CD14-positive monocyte (primary cell): ENCODE measurements at regions not wholly inside any gene's neighbourhood (a gene's known extent, or its start where the extent isn't known, plus 50 kb on each side); places are given as distances from the start of the nearest gene placed in this dataset.

Experiments used
- DNase-seq, 3 donors: peaks; one replicate each; pipeline ENCODE4 v3.0.0-alpha.2; 2011 to 2022
- H2AFZ ChIP-seq: 2 replicates; pipeline ENCODE4 v1.6.0; 2012; ENCODE audit warnings: mild to moderate bottlenecking, low read depth, low read length, inconsistent platforms; ENCODE audit not compliant: insufficient read depth, poor library complexity, severe bottlenecking
- H3K27ac ChIP-seq, 2 donors: 1 replicate in 1 of 2; 2 replicates in 1 of 2; pipeline ENCODE4 v1.5.1; 2012 to 2013; ENCODE audit warnings: low read length in 2 of 2, control low read depth in 1 of 2, inconsistent platforms in 1 of 2, low read depth in 1 of 2, mild to moderate bottlenecking in 1 of 2
- H3K27me3 ChIP-seq, 2 donors: one replicate each; pipeline versions ENCODE4 v1.6.0 to v1.6.1; 2011 to 2013; ENCODE audit warnings: low read length in 2 of 2; ENCODE audit not compliant: control insufficient read depth in 2 of 2, insufficient read depth in 2 of 2
- H3K36me3 ChIP-seq, 2 donors: replicated peaks in 1 of 2; 1 replicate in 1 of 2; 2 replicates in 1 of 2; pipeline versions ENCODE4 v1.5.1 to v1.6.1; 2012 to 2013; ENCODE audit warnings: low read length in 2 of 2, control low read depth in 1 of 2, inconsistent platforms in 1 of 2, mild to moderate bottlenecking in 1 of 2; ENCODE audit not compliant: insufficient read depth in 2 of 2, control insufficient read depth in 1 of 2
- H3K4me1 ChIP-seq, 2 donors: 1 replicate in 1 of 2; 2 replicates in 1 of 2; pipeline versions ENCODE4 v1.5.1 to v1.6.1; 2012 to 2013; ENCODE audit warnings: low read length in 2 of 2, control low read depth in 1 of 2, inconsistent platforms in 1 of 2, mild to moderate bottlenecking in 1 of 2, moderate library complexity in 1 of 2; ENCODE audit not compliant: insufficient read depth in 2 of 2, control insufficient read depth in 1 of 2
- H3K4me2 ChIP-seq: replicated peaks from 2 replicates; pipeline ENCODE3; 2012; ENCODE audit warnings: low read length, moderate library complexity, mild to moderate bottlenecking; ENCODE audit not compliant: poor library complexity, severe bottlenecking; ENCODE audit errors: extremely low read depth
- H3K4me3 ChIP-seq, 3 experiments: fragments of 200-600 bp in 1 of 3; sonication (generic) in 1 of 3; replicated peaks in 1 of 3; 1 replicate in 2 of 3; 2 replicates in 1 of 3; pipeline ENCODE4 v1.5.1; 2011 to 2013; ENCODE audit warnings: low read length in 3 of 3, mild to moderate bottlenecking in 3 of 3, control low read depth in 2 of 3, low read depth in 2 of 3, inconsistent platforms in 1 of 3, moderate library complexity in 1 of 3
- H3K79me2 ChIP-seq: 2 replicates; pipeline ENCODE4 v1.6.0; 2012; ENCODE audit warnings: mild to moderate bottlenecking, control low read depth, inconsistent platforms, low read length, moderate library complexity; ENCODE audit not compliant: insufficient read depth
- H3K9ac ChIP-seq: 2 replicates; pipeline ENCODE4 v1.6.0; 2017; ENCODE audit warnings: low read length, mild to moderate bottlenecking; ENCODE audit not compliant: insufficient read depth, poor library complexity, severe bottlenecking
- H3K9me3 ChIP-seq, 2 donors: replicated peaks in 1 of 2; 1 replicate in 1 of 2; 2 replicates in 1 of 2; pipeline versions ENCODE4 v1.5.1 to v1.6.1; 2012 to 2013; ENCODE audit warnings: low read length in 2 of 2, control low read depth in 1 of 2; ENCODE audit not compliant: control insufficient read depth in 1 of 2, insufficient read depth in 1 of 2
- H4K20me1 ChIP-seq: 2 replicates; pipeline ENCODE4 v1.6.0; 2012; ENCODE audit warnings: mild to moderate bottlenecking, low read length, control low read depth, moderate library complexity; ENCODE audit not compliant: insufficient read depth
- H3K27ac Mint-ChIP-seq, 7 donors: one replicate each; pipeline ENCODE4 v1.8.0; 2020; ENCODE audit warnings: mild to moderate bottlenecking in 7 of 7, mixed read lengths in 7 of 7, moderate library complexity in 6 of 7, inconsistent platforms in 2 of 7
- H3K27me3 Mint-ChIP-seq, 3 donors: one replicate each; pipeline ENCODE4 v1.8.0; 2021 to 2022; ENCODE audit warnings: low read depth in 3 of 3, mild to moderate bottlenecking in 3 of 3, mixed read lengths in 3 of 3, moderate library complexity in 3 of 3, inconsistent platforms in 1 of 3
- H3K36me3 Mint-ChIP-seq, 2 donors: one replicate each; pipeline ENCODE4 v1.8.0; 2020; ENCODE audit warnings: mixed read lengths in 2 of 2, inconsistent platforms in 1 of 2, mild to moderate bottlenecking in 1 of 2
- H3K4me1 Mint-ChIP-seq: one replicate; pipeline ENCODE4 v1.8.0; 2020; ENCODE audit warnings: mild to moderate bottlenecking, mixed read lengths
- H3K4me3 Mint-ChIP-seq, 2 donors: one replicate each; pipeline ENCODE4 v1.8.0; 2020; ENCODE audit warnings: mild to moderate bottlenecking in 2 of 2, mixed read lengths in 2 of 2, moderate library complexity in 1 of 2
- H3K9me3 Mint-ChIP-seq, 7 donors: one replicate each; pipeline ENCODE4 v1.8.0; 2020 to 2022; ENCODE audit warnings: mixed read lengths in 7 of 7, mild to moderate bottlenecking in 6 of 7, moderate library complexity in 6 of 7, inconsistent platforms in 2 of 7
- WGBS: methylation state at CpG from one replicate; pipeline ENCODE4 v1.1.5; 2013; ENCODE audit warnings: missing lambda C conversion rate; ENCODE audit not compliant: insufficient coverage; 5-methylcytosine and 5-hydroxymethylcytosine counted together
- intact Hi-C, 2 donors: fragments of 100-400 bp; cut with micrococcal nuclease; formaldehyde crosslinking; loops; one replicate each; pipeline versions ENCODE4 v1.15.0 to v1.15.1; 2023
- TF ChIP-seq, protein P1 (sequence below): fragments of 200-600 bp; IDR thresholded peaks from one replicate; pipeline ENCODE4 v1.8.0; 2022; ENCODE audit warnings: antibody characterized with exemption, mild to moderate bottlenecking

DNA sequence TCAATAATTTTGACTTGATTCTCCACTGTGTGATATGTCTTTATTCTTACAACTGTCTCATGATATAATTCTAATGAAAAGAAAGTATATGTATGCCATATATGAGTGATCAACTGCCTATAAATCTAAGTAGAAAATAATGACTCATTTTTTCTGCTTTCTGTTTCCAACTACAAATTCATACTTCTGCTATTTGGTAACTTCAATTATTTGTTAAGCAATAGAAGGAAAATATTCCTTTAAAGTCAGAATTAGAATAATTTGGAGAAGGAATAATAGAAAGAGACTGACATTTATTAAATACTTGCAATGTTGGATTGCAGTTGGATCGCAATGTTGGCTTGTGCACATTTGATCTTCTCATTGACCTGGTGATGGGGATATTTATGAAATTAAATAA is 204.2 kb upstream of the PACRGL start:
- no peak for DNase-seq
- Histone ChIP-seq H3K4me1 (no peaks in the 10 kb centered on the region), H3K9ac (no peak overlapping the region), H3K27ac (no peak overlapping the region), H3K4me3 (no peak overlapping the region), H2AFZ (no peak overlapping the region), H3K4me2 (no peak overlapping the region), H3K36me3 (no peaks in the 10 kb centered on the region), H3K79me2 (no peaks in the 10 kb centered on the region), H4K20me1 (no peaks in the 10 kb centered on the region), H3K9me3 (no peaks in the 10 kb centered on the region), H3K27me3 (no peaks in the 10 kb centered on the region)
- no peaks in the 10 kb centered on the region for H3K9me3 Mint-ChIP-seq
- H3K4me1 Mint-ChIP-seq: no peaks in the 10 kb centered on the region
- H3K27me3 Mint-ChIP-seq: peaks cover 0 to 1% (median 0%) of the 10 kb centered on the region in 3 donors
- intact Hi-C loops: no loop called here
- no peak overlapping the region for H3K27ac Mint-ChIP-seq
- WGBS: no CpG with 5 or more reads among the region's 1 CpG
- H3K4me3 Mint-ChIP-seq: no peak overlapping the region
- no peaks in the 10 kb centered on the region for H3K36me3 Mint-ChIP-seq
- TF ChIP-seq, protein P1, sequence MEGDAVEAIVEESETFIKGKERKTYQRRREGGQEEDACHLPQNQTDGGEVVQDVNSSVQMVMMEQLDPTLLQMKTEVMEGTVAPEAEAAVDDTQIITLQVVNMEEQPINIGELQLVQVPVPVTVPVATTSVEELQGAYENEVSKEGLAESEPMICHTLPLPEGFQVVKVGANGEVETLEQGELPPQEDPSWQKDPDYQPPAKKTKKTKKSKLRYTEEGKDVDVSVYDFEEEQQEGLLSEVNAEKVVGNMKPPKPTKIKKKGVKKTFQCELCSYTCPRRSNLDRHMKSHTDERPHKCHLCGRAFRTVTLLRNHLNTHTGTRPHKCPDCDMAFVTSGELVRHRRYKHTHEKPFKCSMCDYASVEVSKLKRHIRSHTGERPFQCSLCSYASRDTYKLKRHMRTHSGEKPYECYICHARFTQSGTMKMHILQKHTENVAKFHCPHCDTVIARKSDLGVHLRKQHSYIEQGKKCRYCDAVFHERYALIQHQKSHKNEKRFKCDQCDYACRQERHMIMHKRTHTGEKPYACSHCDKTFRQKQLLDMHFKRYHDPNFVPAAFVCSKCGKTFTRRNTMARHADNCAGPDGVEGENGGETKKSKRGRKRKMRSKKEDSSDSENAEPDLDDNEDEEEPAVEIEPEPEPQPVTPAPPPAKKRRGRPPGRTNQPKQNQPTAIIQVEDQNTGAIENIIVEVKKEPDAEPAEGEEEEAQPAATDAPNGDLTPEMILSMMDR: no peak

DNA sequence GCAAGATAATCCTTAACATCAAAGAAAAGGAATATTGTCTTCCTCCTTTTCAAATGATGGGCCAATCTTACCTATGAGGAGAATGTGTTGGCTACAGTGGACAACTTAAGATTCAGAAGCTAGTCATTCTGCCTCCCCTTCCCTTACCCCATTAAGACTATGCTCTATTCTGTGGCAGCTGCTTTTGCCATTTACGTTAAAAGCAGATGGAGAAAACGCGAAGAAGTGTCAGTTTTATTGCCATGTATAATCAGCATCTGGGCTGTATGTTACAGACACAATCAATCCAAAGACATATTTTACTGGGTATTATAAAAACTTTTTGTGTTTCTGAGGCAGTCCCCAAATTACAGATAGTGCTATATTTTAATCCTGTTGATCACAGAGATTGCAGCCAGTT is 196.1 kb upstream of the PACRGL start:
- intact Hi-C loops: no loop called here
- no peak overlapping the region for H3K4me3 Mint-ChIP-seq
- Histone ChIP-seq H3K4me3 (no peak overlapping the region), H3K79me2 (no peaks in the 10 kb centered on the region), H3K4me1 (no peaks in the 10 kb centered on the region), H3K36me3 (no peaks in the 10 kb centered on the region), H2AFZ (no peak overlapping the region), H4K20me1 (no peaks in the 10 kb centered on the region), H3K9ac (no peak overlapping the region), H3K27ac (no peak overlapping the region), H3K9me3 (no peaks in the 10 kb centered on the region), H3K4me2 (no peak overlapping the region), H3K27me3 (no peaks in the 10 kb centered on the region)
- no peaks in the 10 kb centered on the region for H3K36me3 Mint-ChIP-seq
- no peaks in the 10 kb centered on the region for H3K4me1 Mint-ChIP-seq
- H3K9me3 Mint-ChIP-seq: no peaks in the 10 kb centered on the region
- WGBS: no CpG with 5 or more reads among the region's 3 CpGs
- DNase-seq: no peak
- no peaks in the 10 kb centered on the region for H3K27me3 Mint-ChIP-seq
- TF ChIP-seq, protein P1: no peak
- H3K27ac Mint-ChIP-seq: no peak overlapping the region
